ENCODE measurements at regions not wholly inside any gene's neighbourhood (a gene's known extent, or its start where the extent isn't known, plus 50 kb on each side); places are given as distances from the start of the nearest gene placed in this dataset.

- TF ChIP-seq, protein P1, sequence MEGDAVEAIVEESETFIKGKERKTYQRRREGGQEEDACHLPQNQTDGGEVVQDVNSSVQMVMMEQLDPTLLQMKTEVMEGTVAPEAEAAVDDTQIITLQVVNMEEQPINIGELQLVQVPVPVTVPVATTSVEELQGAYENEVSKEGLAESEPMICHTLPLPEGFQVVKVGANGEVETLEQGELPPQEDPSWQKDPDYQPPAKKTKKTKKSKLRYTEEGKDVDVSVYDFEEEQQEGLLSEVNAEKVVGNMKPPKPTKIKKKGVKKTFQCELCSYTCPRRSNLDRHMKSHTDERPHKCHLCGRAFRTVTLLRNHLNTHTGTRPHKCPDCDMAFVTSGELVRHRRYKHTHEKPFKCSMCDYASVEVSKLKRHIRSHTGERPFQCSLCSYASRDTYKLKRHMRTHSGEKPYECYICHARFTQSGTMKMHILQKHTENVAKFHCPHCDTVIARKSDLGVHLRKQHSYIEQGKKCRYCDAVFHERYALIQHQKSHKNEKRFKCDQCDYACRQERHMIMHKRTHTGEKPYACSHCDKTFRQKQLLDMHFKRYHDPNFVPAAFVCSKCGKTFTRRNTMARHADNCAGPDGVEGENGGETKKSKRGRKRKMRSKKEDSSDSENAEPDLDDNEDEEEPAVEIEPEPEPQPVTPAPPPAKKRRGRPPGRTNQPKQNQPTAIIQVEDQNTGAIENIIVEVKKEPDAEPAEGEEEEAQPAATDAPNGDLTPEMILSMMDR (IDR thresholded peaks at IDR 0.05; ENCODE audit: control extremely low read depth in 1 of 3, insufficient read depth in 1 of 3, low read depth in 1 of 3, low read length in 3 of 3) = no peak
- no peak for TF ChIP-seq CHD1 (IDR thresholded peaks at IDR 0.05; ENCODE audit: low read depth, low read length)
- no peak for TF ChIP-seq RBBP5 (IDR thresholded peaks at IDR 0.05; ENCODE audit: borderline replicate concordance, low read depth, low read length)
- TF ChIP-seq POLR2A (IDR thresholded peaks at IDR 0.05; ENCODE audit: control extremely low read depth in 1 of 2, low read depth in 2 of 2, low read length in 2 of 2) = no peak
Measured at GRCh38 chr13:76777096-76777495, 109.1 kb downstream of the KCTD12 start.

Data from H1 (cell line).